Osteocyte (in vitro differentiated cells): ENCODE measurements at regions not wholly inside any gene's neighbourhood (a gene's known extent, or its start where the extent isn't known, plus 50 kb on each side); places are given as distances from the start of the nearest gene placed in this dataset.

Source experiments
- DNase-seq: peaks from one replicate; pipeline ENCODE4 v3.0.0; 2021; ENCODE audit warnings: mixed read lengths; ENCODE audit not compliant: unreplicated experiment; ENCODE audit errors: extremely low spot score
- H3K27ac Mint-ChIP-seq: one replicate; pipeline ENCODE4 v1.8.0; 2021; ENCODE audit warnings: mild to moderate bottlenecking, mixed read lengths; ENCODE audit not compliant: unreplicated experiment
- H3K27me3 Mint-ChIP-seq: one replicate; pipeline ENCODE4 v1.8.0; 2021; ENCODE audit warnings: mixed read lengths; ENCODE audit not compliant: unreplicated experiment
- H3K36me3 Mint-ChIP-seq: one replicate; pipeline ENCODE4 v1.8.0; 2021; ENCODE audit warnings: mixed read lengths; ENCODE audit not compliant: unreplicated experiment
- H3K4me1 Mint-ChIP-seq: one replicate; pipeline ENCODE4 v1.8.0; 2021; ENCODE audit warnings: mixed read lengths; ENCODE audit not compliant: unreplicated experiment
- H3K4me3 Mint-ChIP-seq: one replicate; pipeline ENCODE4 v1.8.0; 2021; ENCODE audit warnings: mild to moderate bottlenecking, moderate library complexity, mixed read lengths; ENCODE audit not compliant: unreplicated experiment
- H3K9me3 Mint-ChIP-seq: one replicate; pipeline ENCODE4 v1.8.0; 2021; ENCODE audit warnings: mixed read lengths; ENCODE audit not compliant: unreplicated experiment
- TF ChIP-seq, protein P1 (sequence below): fragments of 200-600 bp; sonication (generic); IDR thresholded peaks from 2 replicates; pipeline ENCODE4 v1.5.0; 2021; ENCODE audit warnings: antibody characterized with exemption, mild to moderate bottlenecking, moderate library complexity

DNA sequence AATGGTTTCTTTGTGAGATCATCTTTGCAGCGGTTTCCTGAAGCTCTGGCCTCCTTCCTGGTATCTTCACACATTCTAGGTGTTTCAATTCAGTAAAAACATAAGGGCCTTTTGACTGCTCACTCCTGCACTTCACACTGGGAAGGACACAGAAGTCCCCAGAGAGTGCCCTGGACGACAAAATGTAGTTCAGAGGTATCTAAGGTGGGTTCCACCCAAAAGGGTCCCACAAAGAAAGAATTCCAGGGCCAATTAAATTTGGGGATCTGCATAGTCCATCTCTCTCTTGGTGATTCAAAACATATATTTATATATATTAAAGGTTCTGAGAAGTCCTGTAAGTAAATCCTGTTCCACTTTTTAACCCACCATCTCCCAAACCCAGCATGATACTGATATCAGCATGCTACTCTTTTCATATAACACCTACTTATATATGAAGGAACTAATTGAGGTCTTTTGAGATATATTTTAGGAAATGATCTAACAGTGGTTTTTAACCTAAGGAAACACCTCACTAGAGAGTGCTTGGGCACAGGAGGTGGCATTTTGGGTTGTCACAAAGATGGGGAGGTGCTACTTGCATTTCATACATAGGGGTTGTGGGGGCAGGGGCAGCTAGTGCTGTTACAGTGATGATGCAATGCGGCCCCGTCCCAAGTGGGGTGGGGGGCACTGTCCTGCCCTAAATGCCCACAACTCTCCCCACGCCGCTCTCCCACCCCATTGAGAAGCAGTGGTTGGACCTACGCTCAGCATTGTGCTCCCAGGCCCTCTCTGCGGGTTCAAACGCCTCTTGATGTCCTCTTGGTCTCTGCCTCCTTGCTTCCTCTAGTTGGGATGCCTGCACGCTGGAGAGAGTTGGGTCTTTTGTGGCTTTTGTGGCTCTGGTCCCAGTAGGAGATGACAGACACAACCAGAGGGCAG lies 109.4 kb downstream of the ARF6 start:
- Mint-ChIP-seq H3K4me3 (peak overlapping the region; percentile 70), H3K9me3 (no peaks in the 10 kb centered on the region), H3K4me1 (peaks cover 49% of the 10 kb centered on the region), H3K36me3 (no peaks in the 10 kb centered on the region), H3K27me3 (no peaks in the 10 kb centered on the region), H3K27ac (peak overlapping the region; percentile 88)
- DNase-seq: no peak
- TF ChIP-seq, protein P1, sequence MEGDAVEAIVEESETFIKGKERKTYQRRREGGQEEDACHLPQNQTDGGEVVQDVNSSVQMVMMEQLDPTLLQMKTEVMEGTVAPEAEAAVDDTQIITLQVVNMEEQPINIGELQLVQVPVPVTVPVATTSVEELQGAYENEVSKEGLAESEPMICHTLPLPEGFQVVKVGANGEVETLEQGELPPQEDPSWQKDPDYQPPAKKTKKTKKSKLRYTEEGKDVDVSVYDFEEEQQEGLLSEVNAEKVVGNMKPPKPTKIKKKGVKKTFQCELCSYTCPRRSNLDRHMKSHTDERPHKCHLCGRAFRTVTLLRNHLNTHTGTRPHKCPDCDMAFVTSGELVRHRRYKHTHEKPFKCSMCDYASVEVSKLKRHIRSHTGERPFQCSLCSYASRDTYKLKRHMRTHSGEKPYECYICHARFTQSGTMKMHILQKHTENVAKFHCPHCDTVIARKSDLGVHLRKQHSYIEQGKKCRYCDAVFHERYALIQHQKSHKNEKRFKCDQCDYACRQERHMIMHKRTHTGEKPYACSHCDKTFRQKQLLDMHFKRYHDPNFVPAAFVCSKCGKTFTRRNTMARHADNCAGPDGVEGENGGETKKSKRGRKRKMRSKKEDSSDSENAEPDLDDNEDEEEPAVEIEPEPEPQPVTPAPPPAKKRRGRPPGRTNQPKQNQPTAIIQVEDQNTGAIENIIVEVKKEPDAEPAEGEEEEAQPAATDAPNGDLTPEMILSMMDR: no peak

DNA sequence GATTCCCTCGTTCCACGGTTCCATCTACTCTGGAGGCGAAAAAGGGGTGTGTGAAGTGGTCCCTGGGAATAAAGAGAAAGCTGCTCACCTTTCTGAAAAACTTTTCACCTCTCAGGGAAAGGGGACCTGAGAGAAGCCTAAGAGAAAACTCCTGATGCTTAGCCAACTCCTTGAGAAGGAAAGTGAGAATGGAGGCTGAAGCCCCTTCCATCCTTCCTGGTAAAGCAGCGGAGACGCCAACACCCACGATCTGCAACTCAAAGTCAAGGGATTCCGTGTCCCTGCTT lies 110.0 kb downstream of the ARF6 start:
- H3K9me3 Mint-ChIP-seq: no peaks in the 10 kb centered on the region
- peak overlapping the region; percentile 88 for H3K27ac Mint-ChIP-seq
- no peak for DNase-seq
- no peaks in the 10 kb centered on the region for H3K27me3 Mint-ChIP-seq
- H3K4me3 Mint-ChIP-seq: peak overlapping the region; percentile 70
- TF ChIP-seq, protein P1: no peak
- peaks cover 49% of the 10 kb centered on the region for H3K4me1 Mint-ChIP-seq
- H3K36me3 Mint-ChIP-seq: no peaks in the 10 kb centered on the region

DNA sequence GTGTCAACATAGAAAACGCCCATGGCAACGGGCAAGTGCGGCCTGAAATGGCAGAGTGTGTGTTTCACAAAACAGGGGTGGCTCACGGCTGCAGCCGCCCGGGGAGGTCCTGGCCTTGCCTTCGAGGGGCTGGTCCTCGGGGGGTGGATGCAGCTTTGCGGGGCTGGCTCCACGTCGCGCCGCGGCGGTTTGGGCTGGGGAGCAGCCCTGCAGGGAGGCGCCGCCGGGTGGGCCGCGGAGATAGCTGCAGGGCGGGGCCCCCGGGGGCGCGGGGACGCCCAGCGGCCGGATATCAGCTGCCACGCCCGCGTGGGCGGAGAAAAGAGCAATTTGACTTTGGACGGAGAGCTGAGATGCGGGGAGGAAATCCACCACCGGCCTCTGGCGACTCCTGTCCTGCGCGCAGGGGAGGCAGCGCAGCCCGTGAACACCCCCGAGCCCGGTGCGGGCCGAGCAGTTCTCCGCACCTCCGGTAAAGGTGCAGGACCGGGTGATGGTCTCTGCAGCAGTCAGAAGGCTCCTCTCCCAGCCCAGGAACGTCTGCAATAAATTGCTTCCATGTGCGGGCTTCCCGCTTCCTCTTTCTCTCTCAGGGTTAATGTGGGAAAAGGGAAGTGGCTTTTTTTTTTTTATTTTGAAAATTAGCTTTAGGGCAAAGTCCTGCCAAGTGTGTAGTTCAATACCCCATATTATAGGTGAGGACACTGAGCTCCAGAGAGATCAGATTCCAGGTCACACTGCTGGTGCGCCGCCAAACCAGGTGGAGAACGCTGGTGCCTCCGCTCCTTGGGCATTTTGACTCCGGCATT lies 110.5 kb downstream of the ARF6 start:
- H3K9me3 Mint-ChIP-seq: no peaks in the 10 kb centered on the region
- peaks cover 49% of the 10 kb centered on the region for H3K4me1 Mint-ChIP-seq
- H3K27me3 Mint-ChIP-seq: no peaks in the 10 kb centered on the region
- peak overlapping the region; percentile 88 for H3K27ac Mint-ChIP-seq
- TF ChIP-seq, protein P1: no peak
- H3K36me3 Mint-ChIP-seq: no peaks in the 10 kb centered on the region
- DNase-seq: peak; percentile 85
- peak overlapping the region; percentile 70 for H3K4me3 Mint-ChIP-seq

DNA sequence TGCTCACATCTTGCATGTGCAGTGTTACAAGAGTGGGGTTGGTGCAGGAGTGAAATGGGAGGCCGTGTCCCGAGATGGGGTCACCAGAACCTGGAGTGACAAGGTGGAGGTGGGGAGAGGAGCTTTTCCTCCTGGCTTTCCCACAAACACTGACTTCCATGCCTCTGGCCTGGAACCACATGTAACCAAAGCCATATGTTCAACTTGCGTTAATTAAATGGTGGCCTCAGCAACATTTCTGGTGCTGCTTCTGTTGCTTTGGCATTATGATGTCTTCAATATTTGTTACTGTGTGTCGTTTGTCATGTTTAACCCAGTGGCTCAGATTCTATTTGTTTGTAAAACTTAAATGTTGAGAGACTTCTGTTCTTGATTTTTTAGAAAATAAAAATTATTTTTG lies 110.2 kb downstream of the VCPKMT start:
- H3K4me3 Mint-ChIP-seq: no peak overlapping the region
- DNase-seq: no peak
- no peaks in the 10 kb centered on the region for H3K9me3 Mint-ChIP-seq
- TF ChIP-seq, protein P1: no peak
- H3K36me3 Mint-ChIP-seq: no peaks in the 10 kb centered on the region
- H3K27me3 Mint-ChIP-seq: no peaks in the 10 kb centered on the region
- peaks cover 34% of the 10 kb centered on the region for H3K4me1 Mint-ChIP-seq
- no peak overlapping the region for H3K27ac Mint-ChIP-seq
